Left cardiac atrium (tissue), 4 donors: ENCODE measurements at regions not wholly inside any gene's neighbourhood (a gene's known extent, or its start where the extent isn't known, plus 50 kb on each side); places are given as distances from the start of the nearest gene placed in this dataset.
"Not testable (repeated sequence)": the region's sequence is repeated elsewhere in the genome, so short reads cannot be mapped to it uniquely, and the experiment has no call there.

Source experiments
- ATAC-seq, 2 donors: fragments of 200-7000 bp; cut with Tn5 transposase; one replicate each; pipeline ENCODE4 v1.9.1; 2020; ENCODE audit warnings: mild to moderate bottlenecking in 2 of 2, moderate library complexity in 2 of 2
- DNase-seq: peaks from one replicate; pipeline ENCODE4 v3.0.0-alpha.2; 2020
- intact Hi-C, 2 donors: fragments of 100-400 bp; cut with DNase I; formaldehyde crosslinking; loops; one replicate each; pipeline versions ENCODE4 v1.14.1 to v1.15.1; 2022 to 2023
- donor health status: DM: no; HTN: yes; CAD: no.
- donor health status: DM: no; HTN: yes; CAD: no; lungs with severe emphysema.
- donor health status: DM: yes; HTN: yes; CAD: no.
- donor health status: Dilated cardiomyopathy.

DNA sequence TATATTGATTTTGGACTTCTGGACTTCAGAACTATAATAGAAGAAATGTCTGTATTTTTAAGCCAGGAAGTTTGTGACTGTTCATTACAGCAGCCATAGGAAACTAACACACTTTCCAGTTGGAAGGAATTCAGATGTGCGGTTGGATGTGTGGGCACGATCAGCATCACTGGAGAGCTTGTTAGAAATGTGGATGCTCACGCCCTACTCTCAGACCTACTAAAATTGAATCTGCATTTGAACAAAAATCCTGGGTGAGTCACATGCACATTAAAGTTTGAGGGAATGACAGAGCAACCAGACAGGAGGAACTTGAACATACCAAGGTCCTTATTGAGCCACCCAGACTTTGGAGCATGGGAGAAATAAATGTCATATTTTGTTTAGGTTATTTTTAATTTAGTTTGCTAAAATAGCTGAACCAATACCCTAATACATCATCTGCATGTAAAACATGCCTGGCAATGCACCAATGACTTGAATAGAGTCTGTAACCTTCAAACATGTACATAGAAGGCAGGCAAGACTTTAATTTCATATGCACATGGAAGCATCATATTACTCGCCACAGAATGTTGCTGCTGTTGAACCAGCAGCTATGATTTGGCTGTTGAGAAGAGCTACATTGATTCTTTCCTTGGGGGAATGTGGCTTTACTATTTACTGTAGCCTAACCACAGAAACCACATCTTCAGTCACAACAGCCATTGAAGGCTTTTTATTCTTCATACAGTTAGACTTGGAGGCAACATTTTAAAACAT is 346.2 kb downstream of the BARHL2 start:
- DNase-seq (no peak), ATAC-seq (no peak)
- intact Hi-C loops = no loop called here

DNA sequence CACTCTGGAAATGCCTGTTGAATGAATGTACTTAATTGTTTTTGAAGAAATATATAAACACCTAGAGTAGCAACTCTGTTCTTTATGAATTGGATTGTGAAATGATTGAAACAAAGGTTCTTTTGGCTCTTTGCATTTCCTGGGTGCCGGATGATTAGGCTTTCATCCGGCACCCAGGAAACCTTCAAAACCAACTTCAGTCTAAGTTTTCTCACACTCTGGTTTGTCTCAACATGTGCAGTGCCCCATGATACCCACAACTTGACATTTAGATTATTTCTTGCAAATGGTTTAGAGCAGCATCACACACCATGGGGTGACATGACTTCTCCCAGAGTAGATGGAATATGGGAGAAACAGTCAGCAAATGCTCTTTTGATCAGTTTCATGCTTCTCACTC is 354.9 kb downstream of the BARHL2 start:
- ATAC-seq (no peak), DNase-seq (no peak)
- intact Hi-C loops = no loop called here

DNA sequence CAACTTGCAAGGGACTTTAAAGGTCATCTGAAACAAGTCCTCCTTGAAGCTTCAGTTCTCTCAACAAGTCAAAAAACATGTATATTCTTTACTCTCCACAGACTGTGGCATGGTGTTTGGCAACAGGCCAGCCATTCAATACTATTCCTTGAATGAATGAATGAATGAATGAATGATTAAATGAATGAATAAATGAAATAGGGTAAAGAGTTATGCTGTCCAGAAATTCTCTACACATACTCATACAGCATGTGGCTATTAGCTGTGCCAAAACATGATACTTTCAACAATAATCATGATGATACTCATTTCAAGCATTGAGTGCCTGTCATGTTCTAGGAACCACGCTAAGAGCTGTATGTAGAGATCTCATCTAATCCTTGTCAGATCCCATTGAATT is 356.1 kb downstream of the BARHL2 start:
- ATAC-seq = no peak
- no peak for DNase-seq
- intact Hi-C loops = no loop called here

DNA sequence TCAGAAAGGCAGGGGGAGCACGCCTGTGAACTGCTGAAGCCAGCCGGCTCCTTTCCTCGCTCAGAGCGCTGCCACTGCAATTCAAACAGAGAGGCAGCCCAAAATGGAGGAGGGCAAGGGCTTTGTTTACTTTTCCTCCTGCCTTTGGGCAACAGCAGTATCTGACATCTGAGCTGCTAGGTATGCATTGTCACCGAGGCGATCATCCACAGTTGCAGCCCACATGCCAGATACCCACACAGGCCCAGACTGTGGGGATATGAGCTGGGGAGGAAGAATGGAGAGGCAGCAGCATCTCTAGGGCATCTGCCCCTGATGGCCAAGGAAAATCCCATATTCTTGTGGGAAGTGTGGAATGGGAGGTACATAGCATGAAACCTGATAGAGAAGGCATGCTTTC is 357.1 kb downstream of the BARHL2 start:
- intact Hi-C loops = no loop called here
- ATAC-seq (no peak), DNase-seq (no peak)

DNA sequence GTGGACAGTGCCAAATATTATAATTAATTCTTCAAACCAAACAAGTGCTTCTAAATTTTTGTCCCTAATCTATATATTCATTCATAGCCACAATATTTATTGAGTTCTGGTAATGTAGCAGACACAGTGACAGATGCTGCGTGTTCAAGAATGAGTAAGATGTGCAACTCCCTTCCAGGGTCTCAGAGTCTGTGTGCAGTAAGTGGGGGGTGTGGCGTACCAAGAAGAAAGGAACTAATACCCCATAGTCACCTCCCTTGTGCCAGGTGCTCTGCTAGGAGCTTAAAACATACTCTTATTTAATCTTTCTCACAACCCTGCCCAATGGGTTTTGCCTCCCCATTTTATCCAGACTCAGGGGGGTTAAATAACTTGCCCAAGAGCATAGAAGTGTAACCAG is 358.7 kb downstream of the BARHL2 start:
- intact Hi-C loops = no loop called here
- DNase-seq = no peak
- no peak for ATAC-seq

DNA sequence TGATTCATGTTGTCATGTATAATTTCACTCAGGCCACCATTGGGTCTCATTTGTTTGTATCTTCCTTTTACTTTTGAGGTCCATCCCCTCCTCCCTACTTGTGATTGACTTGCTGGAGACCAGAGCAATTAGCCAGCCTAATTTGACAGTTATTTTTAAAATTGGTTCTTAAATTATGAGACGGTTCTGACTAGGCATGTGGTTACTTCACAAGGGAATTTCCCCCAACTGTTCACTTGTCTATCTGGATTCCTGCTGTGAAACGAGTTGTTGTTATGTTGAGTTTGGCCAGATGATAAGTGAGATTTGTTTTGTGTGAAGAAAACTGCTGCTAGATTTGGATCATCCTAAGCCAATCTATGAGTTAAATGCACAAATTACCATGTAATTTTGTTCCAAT is 359.1 kb downstream of the BARHL2 start:
- ATAC-seq (no peak), DNase-seq (no peak)
- intact Hi-C loops = no loop called here

DNA sequence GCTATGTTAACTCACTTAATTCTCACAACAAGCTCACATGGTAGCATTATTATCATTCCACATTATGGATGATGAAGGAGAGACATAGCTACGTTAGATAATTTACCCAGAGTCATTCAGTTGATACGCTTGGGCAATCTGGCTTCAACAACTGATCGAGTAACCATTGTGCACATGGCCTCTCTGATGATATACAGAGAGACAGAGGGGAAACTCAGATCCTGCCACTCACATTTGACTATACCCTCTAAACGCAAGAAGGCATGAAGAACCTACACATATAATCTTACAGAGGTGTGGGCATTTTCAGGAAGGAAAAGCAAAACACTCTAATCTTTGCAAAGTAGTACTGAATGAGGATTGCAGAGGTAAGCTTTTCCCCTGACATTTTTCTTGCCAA is 360.1 kb downstream of the BARHL2 start:
- DNase-seq (no peak), ATAC-seq (no peak)
- intact Hi-C loops = no loop called here

DNA sequence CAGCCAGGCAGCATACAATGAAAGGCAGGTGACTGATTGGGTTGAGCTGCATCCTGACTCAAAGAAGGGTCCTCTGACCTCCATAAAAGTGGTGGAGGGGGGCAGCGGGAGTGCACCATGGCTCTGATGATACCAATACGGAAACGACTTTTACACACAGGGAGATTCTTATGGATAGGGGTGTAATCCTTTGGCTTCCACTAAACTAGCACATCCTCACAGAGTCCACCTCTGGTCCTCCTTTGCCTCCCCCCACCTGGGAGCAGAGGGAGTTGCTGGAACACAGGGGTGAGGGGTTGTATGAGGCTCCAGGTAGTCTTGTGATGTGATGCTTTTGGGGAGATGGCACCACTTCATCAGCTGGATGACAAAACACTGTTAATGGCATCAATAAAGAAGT is 361.0 kb downstream of the BARHL2 start:
- intact Hi-C loops = no loop called here
- ATAC-seq = no peak
- DNase-seq = no peak

DNA sequence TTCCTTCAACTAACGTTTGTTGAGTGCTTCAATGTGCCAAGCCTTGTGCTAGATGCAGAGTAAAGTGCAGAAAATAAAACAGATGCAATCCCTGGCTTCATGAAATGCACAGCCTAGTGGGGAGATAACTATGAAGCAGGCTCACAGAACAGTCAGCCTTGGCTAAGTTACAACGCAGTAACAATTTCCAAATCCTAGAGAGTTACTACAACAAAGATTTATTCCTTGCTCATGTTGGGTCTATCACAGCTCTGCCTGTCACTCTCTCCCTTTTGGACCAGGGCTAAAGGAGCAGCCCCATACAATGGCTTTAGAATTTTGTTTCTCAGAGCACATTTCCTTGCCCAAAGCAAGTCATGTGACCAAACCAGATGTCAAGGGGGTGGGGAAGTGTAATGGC is 359.8 kb downstream of the ZNF326 start:
- ATAC-seq (no peak), DNase-seq (no peak)
- intact Hi-C loops = no loop called here

DNA sequence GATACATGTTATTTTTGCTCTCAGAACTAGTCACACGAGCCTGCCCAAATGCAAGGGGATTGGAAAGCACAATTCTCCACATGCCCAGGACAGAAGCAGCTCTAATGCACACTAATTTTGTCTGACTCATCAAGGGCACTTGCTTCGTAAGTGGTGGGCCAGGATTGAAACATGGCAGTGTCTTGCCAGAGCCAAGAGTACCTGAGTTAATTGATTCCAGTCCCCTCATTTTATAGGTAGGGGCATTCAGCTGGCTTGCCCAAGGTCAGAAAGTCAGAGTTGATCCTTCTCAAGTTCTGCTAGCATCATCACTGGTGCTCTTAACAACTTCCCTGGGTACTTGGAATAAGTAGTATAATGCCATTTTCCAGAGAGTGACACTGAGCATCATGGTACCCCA is 356.1 kb downstream of the ZNF326 start:
- no peak for ATAC-seq
- DNase-seq = no peak
- intact Hi-C loops = no loop called here

DNA sequence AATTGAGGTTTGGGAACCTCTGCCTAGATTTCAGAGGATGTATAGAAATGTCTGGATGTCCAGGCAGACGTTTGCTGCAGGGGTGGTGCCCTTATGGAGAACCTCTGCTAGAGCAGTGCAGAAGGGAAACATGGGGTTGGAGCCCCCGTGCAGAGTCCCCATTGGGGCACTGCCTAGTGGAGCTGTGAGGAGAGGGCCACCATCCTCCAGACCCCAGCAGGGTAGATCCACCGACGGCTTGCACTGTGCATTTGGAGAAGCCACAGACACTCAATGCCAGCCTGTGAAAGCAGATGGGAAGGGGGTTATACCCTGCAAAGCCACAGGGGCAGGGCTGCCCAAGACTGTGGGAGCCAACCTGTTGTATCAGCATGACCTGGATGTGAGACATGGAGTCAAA is 354.6 kb downstream of the ZNF326 start:
- no peak for ATAC-seq
- intact Hi-C loops = no loop called here
- no peak for DNase-seq

DNA sequence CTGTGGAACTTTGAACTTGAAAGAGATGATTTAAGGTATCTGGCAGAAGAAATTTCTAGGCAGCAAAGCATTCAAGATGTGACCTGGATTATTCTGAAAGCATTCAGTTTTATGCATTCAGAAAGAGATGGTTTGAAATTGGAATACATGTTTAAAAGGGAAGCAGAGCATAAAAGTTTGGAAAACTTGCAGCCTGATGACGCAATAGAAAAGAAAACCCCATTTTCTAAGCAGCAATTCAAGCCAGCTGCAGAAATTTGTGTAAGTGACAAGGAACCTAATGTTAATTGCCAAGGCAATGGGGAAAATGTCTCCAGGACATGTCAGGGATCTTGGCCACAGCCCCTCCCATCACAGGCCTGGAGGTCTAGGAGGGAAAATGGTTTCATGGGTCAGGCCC is 354.0 kb downstream of the ZNF326 start:
- intact Hi-C loops = no loop called here
- no peak for ATAC-seq
- no peak for DNase-seq

DNA sequence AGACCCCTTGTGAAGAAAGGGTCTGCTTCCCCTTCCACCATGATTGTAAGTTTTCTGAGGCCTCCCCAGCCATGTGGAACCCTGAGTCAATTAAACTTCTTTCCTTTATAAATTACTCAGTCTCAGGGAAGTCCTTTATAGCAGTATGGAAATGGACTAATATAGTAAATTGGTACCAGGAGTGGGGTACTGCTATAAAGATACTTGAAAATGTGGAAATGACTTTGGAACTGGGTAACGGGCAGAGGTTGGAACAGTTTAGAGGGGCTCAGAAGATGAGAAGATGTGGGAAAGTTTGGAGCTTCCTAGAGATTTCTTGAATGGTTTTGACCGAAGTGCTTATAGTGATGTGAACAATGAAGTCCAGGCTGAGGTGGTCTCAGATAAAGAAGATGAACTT is 353.5 kb downstream of the ZNF326 start:
- DNase-seq, intact Hi-C loops, ATAC-seq: not testable (repeated sequence)

DNA sequence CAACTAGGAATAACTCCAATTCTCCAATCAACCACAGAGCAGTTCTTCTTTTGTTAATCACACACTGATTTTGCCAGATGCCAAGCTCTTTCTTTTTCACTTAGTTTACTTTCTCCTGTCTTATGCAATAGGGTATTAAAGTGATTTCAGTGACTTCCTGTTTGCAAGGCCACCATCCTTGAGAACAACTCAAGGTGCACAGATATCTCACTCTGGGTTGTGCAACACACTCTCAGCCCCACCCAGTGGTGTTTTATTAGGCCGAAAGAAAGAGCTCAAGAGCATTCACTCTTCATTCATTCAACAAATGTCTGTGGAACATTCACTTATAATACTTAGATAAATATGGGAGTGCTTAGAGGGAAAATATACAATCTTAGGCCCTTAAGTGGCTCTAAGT is 352.5 kb downstream of the ZNF326 start:
- ATAC-seq (no peak), DNase-seq (no peak)
- intact Hi-C loops = no loop called here

DNA sequence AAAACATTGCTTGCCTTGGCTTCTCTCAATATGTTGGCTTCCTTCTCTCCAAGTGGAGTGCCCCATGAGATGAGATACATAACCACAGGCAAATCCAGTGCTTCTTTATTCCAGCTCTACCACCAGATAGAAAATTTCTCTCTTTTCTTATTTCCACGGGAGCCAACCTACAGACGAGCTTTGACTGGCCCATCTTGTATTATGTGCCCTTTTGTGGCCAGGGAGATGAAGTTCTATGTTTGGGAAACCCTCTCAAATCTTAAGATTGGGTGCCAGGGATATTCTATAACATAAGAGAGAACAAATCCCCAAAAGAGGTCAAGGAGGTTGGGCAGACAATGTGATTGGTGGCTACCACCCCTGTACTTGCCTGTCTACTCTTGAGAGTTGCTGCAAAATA is 351.8 kb downstream of the ZNF326 start:
- DNase-seq (no peak), ATAC-seq (no peak)
- intact Hi-C loops = no loop called here

DNA sequence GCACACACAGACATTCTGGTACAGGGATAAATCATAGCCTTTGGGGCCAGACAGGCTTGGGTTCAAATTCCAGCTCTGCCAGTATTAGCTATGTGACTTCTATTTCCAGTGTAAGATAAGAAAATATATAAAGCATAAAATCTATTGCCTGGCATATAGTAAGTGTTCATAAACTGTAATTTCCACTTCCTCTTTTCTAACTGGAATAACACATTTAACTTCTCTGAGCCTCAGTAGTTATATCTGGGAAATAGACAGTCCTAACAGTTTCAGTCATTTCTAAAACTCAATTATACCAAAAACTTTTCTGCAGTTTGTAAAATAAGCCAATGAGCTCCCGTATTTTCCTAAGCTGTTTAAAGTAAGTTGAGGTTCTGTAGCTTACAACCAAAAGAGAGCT is 351.4 kb downstream of the ZNF326 start:
- ATAC-seq (no peak), DNase-seq (no peak)
- intact Hi-C loops = no loop called here

DNA sequence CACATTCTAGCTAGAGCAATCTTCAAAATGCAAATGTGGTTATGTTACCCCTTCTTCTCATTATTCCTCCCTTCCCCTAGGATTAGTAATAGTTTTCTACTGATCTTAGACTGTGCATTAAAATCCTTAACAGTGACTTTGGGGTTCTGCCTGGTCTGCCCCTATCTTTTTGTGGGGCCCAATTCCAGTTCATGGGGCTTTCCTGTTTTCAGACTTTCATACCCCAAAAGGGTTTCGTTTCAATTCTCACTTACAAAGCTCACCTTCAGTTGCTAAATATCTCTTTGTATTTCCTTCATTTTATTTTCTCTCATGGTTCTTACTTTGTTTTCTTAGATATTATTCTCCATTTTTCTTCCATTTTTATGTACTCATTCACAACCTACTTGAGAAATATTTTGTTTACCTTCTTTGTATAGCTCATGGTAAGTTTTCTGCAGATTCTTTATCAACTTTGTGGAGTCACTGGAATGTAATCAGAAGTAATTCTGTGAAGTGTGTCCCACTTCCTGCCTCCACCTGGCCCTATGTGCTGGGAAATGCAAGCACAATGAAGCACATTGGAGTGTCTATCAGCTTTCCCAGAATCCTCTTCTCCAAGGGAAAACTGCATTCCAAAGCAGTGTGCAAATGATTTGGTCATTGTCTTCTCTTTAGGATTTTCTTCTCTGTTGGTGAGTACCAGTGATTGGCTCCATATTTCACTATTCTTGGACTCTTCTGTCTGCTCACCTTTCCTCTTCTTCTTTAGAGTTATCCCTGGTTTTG is 350.2 kb downstream of the ZNF326 start:
- no peak for DNase-seq
- no peak for ATAC-seq
- intact Hi-C loops = no loop called here

DNA sequence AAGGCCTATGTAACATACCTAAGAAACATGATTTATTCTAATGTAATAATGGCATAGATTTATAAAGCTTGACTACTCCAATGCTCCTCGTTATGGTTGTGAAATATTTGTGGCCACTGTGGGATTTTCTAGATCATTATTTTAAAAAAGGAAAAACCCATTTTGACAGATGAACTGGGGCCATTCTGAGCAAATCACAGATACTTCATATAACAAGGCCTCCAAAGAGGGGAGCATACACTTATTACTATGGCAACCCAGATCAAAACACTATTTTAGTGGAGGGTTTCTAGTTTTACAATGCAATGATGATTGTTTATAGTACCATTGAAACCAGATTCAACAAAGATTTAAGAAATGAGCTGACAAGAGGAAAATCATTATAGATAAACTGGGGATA is 346.6 kb downstream of the ZNF326 start:
- intact Hi-C loops = no loop called here
- ATAC-seq (no peak), DNase-seq (no peak)

DNA sequence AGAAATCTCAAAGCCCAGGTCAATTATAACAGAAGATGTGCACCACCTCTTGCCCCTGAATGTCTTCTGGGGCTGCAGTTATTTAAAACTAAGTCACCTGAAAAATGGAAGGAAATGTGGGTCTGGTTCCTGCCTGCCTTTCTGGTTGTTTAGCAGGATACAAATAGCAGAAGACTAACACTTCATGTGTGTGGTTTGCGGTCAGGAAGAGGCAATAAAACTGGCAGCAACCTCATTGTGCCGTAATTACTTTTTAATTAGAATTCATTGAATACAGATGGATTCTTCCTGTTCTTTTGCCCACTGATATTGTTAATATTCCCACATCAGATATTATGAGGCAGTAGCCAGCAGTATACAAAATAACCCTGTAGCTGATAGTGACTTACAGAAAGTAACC is 345.7 kb downstream of the ZNF326 start:
- ATAC-seq = no peak
- no peak for DNase-seq
- intact Hi-C loops = no loop called here

DNA sequence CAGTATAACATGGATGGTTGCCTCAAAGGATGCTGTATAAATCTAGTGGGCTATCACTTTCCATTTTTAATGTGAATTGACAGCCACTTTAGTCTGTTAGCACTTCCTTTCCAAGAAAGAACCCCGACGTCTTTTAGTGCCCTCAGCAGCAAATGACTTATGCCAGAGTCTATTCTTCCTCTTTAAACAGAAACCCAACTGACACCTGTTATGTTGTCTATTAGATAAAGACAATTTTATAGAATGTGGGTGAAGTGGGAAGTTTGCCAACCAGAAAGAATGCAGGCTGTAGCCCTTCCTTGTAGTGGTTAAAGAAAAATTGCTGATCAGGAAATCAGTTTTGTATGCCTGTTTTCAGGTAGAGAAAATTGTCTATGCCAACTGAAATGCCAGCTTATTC is 344.9 kb downstream of the ZNF326 start:
- intact Hi-C loops = no loop called here
- ATAC-seq (no peak), DNase-seq (no peak)
